Fibroblast of the aortic adventitia (primary cell): ENCODE measurements at regions not wholly inside any gene's neighbourhood (a gene's known extent, or its start where the extent isn't known, plus 50 kb on each side); places are given as distances from the start of the nearest gene placed in this dataset.
"Not testable (repeated sequence)": the region's sequence is repeated elsewhere in the genome, so short reads cannot be mapped to it uniquely, and the experiment has no call there.

Experiments used
- DNase-seq: peaks from one replicate; pipeline ENCODE4 v3.0.0-alpha.2; 2010; ENCODE audit warnings: low read depth
- H3K4me3 ChIP-seq: 2 replicates; pipeline ENCODE4 v1.5.1; 2011; ENCODE audit warnings: low read depth, mild to moderate bottlenecking, control low read depth, low read length, moderate library complexity
- TF ChIP-seq, protein P1 (sequence below): IDR thresholded peaks from 2 replicates; pipeline ENCODE4 v1.5.1; 2011; ENCODE audit warnings: mild to moderate bottlenecking, low read length, control low read depth, inconsistent platforms; ENCODE audit not compliant: insufficient read depth

DNA sequence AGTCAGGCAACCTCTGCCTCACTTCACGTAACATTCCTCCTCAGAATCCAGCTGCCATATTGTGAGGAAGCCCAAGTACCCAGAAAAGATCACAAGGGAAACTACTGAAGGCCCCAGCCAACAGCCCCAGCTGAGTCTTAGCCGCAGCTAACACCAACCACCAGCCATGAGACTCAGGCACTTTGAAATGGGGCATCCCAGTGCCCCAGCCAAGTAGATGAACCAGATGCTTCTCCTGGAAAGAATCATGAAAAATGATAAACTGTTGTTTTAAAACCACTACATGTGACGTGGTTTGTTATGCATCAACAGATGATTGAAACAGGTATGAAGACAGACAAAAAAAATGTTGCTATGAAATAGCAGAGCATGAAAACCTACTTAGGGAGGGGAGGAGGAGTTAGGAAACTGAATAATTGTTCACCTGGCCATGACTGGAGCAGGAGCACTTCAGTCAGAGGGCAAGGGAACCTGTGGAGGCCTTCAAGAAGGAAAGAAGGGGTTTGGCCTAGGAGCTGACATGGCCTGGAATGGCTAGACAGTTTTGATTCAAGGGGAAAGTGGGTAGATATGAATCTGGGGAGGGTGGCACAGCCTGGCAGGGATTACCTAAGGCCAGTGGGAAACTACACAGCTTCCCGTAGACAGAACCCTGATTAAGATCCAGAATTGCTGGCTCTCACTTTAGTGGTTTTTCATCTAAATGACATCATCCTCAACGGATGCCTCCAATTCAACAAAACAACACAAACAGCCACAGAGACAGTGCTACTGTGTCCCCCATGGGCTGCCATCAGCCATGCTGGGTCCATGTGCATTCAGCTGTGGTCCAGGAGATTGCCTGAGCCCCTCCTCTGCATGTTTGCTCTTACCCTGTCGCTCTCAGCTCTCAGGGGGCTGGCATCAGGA is 211.6 kb downstream of the SYK start:
- TF ChIP-seq, protein P1, sequence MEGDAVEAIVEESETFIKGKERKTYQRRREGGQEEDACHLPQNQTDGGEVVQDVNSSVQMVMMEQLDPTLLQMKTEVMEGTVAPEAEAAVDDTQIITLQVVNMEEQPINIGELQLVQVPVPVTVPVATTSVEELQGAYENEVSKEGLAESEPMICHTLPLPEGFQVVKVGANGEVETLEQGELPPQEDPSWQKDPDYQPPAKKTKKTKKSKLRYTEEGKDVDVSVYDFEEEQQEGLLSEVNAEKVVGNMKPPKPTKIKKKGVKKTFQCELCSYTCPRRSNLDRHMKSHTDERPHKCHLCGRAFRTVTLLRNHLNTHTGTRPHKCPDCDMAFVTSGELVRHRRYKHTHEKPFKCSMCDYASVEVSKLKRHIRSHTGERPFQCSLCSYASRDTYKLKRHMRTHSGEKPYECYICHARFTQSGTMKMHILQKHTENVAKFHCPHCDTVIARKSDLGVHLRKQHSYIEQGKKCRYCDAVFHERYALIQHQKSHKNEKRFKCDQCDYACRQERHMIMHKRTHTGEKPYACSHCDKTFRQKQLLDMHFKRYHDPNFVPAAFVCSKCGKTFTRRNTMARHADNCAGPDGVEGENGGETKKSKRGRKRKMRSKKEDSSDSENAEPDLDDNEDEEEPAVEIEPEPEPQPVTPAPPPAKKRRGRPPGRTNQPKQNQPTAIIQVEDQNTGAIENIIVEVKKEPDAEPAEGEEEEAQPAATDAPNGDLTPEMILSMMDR, result no peak
- no peak for DNase-seq

DNA sequence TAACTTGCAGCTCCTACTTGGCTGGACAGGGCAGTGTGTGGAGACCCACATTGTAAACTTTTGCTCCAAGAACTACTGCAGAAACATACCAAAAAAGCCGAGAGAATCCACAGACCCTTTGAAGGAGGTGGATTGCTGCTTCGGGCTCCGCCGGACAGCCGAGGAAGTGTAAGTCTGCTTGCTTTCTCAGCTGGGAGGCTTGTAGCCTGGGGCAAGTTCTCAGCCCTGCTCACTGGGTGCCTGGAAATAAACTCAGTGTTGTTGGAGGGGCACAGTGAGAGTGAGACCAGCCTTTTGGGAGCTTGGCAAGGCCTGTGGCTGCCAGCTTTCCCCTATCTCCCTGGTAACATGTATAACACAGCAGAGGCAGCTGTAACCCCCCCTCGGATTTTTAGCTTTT is 215.6 kb downstream of the SYK start:
- DNase-seq, result no peak
- no peak overlapping the region for H3K4me3 ChIP-seq
- TF ChIP-seq, protein P1, result no peak

More for the DNA sequence above, 211.6 kb downstream of the SYK start:
- no peak overlapping the region for H3K4me3 ChIP-seq

DNA sequence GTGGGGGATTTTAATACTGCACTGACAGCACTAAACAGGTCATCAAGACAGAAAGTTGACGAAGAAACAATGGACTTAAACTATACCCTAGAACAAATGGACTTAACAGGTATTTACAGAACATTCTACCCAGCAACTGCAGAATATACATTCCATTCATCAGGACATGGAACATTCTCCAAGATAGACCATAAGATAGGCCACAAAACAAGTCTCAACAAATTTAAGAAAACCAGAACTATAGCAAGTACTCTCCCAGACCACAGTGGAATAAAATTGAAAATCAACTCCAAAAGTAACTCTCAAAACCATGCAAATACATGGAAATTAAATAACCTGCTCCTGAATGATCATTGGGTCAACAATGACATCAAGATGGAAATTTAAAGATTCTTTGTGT is 218.3 kb downstream of the SYK start:
- H3K4me3 ChIP-seq, DNase-seq: not testable (repeated sequence)

DNA sequence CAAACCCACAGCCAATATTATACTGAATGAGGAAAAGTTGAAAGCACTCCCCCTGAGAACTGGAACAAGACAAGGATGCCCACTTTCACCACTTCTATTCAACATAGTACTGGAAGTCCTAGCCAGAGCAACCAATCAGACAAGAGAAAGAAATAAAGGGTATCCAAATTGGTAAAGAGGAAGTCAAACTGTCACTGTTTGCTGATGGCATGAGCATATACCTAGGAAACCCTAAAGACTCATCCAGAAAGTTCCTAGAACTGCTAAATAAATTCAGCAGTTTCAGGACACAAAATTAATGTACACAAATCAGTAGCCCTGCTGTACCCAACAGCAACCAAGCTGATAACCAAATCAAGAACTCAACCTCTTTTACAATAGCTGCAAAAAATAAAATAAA is 220.0 kb downstream of the SYK start:
- H3K4me3 ChIP-seq, DNase-seq: not testable (repeated sequence)

DNA sequence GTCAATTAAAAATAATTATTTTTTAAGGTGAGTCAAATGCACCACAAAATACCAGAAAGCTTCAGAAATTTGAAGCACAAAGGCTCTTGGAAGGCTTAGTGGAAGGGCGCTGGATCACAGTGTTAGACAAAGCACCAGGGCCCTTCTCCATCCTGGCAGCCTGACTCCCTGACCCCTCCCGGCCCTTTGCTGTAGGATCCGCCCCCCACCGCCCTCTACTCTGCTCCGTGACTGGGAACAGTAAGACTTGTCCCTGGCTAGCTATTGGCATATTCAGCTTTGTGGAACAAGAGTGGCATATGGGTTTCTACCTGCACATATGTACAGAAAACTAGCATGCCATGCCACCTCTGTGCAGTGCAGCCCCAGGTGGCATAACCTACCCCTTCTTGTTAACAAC is 222.1 kb downstream of the SYK start:
- no peak overlapping the region for H3K4me3 ChIP-seq
- no peak for DNase-seq

GRCh38 chr9:91024841-91025240 is 223.2 kb downstream of the SYK start:
- TF ChIP-seq, protein P1, result no peak
- H3K4me3 ChIP-seq, result no peak overlapping the region
- no peak for DNase-seq

More for the DNA sequence above, 222.1 kb downstream of the SYK start:
- TF ChIP-seq, protein P1, result no peak

DNA sequence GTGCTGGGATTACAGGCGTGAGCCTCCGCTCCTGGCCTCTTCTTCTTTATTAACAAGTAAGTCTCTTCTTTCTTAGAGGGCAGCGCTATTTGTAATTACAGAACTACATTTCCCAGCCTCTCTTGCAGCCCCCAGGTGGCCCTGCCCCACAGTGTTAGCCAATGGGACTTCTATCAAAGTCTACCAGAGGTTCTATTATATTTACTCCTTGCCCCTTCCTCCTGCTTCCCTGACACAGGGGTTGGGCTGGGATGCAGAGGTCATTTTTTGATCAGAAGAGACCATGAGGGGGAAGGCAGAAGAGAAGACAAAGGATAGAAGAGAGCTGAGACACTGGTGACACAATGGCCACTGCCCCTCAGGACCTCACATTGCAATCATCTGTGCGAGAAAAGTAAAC is 224.2 kb downstream of the SYK start:
- TF ChIP-seq, protein P1, result no peak
- H3K4me3 ChIP-seq, result no peak overlapping the region
- DNase-seq, result no peak

DNA sequence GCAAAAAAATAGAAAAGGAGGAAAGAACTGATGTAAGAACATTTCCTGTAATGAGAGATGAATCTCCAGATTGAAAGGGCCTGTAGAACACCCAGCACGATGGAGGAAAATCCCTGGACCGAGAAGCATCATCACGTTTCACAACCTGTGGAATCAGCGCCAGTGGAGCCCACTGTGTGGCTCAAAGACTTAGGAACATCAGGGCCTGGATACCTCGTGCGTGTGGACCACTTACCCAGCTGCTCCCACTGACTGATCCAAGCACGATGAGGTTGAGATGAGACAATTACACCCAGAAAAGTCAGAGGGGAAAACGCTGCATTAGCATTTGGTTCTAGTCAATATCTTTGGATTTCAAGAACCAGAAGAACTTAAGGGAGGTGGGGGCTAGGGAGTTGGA is 224.6 kb downstream of the SYK start:
- TF ChIP-seq, protein P1, result no peak
- no peak overlapping the region for H3K4me3 ChIP-seq
- DNase-seq, result no peak
